ENCODE measurements at regions not wholly inside any gene's neighbourhood (a gene's known extent, or its start where the extent isn't known, plus 50 kb on each side); places are given as distances from the start of the nearest gene placed in this dataset.

DNA sequence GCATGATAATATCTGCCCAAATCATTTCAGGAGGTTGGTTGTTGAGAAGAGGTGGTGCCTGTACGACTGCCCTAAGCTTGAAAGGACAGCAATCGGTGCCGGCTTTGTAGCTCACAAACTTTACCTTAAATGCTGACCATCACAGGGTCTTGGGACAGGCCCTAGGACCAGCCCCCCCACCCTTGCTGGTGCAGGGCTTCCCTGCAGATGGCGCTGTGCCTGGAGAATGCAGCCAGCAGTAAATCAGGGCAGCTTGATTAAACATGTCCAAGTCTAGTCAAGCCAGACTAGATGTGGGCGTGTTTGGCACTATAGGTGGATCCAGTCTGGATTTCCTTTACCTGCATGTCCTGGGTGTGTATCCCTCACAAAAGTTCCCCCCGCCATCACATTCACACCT lies 135.5 kb upstream of the CRHR1 start:
- peak; percentile 68 for DNase-seq

DNA sequence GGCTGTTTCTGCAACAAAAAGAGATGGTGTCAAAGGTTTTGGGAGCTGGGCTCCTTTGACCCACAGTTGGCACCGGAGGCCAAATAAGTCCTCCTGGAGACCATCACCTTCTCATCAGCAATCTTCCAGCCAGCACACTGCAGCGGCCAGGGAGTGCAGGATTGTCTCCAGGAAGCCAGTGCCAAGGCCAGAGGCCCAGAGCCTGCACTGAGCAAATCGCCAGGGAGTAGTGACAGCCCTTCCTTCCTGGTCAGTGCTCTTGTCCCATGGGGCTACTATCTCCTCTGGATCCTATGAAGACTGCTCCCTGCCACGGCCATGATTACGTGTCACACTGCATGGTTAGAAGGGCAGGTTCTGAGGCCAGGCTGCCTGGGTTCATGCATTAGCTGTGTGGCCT lies 134.3 kb upstream of the CRHR1 start:
- no peaks in the 10 kb centered on the region for H3K36me3 ChIP-seq
- H3K4me3 ChIP-seq (ENCODE audit: low read depth, low read length), result no peak overlapping the region
- TF ChIP-seq, protein P1, sequence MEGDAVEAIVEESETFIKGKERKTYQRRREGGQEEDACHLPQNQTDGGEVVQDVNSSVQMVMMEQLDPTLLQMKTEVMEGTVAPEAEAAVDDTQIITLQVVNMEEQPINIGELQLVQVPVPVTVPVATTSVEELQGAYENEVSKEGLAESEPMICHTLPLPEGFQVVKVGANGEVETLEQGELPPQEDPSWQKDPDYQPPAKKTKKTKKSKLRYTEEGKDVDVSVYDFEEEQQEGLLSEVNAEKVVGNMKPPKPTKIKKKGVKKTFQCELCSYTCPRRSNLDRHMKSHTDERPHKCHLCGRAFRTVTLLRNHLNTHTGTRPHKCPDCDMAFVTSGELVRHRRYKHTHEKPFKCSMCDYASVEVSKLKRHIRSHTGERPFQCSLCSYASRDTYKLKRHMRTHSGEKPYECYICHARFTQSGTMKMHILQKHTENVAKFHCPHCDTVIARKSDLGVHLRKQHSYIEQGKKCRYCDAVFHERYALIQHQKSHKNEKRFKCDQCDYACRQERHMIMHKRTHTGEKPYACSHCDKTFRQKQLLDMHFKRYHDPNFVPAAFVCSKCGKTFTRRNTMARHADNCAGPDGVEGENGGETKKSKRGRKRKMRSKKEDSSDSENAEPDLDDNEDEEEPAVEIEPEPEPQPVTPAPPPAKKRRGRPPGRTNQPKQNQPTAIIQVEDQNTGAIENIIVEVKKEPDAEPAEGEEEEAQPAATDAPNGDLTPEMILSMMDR (IDR thresholded peaks at IDR 0.05; ENCODE audit: low read depth, low read length), result no peak
- H3K27me3 ChIP-seq (ENCODE audit: insufficient read depth, low read depth, severe bottlenecking), result no peaks in the 10 kb centered on the region
- no peak for DNase-seq
- H3K9me3 ChIP-seq (ENCODE audit: severe bottlenecking), result no peaks in the 10 kb centered on the region
- H3K27ac ChIP-seq, result no peak overlapping the region

More for the DNA sequence above, 135.5 kb upstream of the CRHR1 start:
- Histone ChIP-seq H3K27me3 (ENCODE audit: insufficient read depth, low read depth, severe bottlenecking) (no peaks in the 10 kb centered on the region), H3K9me3 (ENCODE audit: severe bottlenecking) (no peaks in the 10 kb centered on the region), H3K4me3 (ENCODE audit: low read depth, low read length) (no peak overlapping the region), H3K36me3 (no peaks in the 10 kb centered on the region), H3K27ac (no peak overlapping the region)
- TF ChIP-seq, protein P1 (IDR thresholded peaks at IDR 0.05; ENCODE audit: low read depth, low read length), result peak; percentile 80

DNA sequence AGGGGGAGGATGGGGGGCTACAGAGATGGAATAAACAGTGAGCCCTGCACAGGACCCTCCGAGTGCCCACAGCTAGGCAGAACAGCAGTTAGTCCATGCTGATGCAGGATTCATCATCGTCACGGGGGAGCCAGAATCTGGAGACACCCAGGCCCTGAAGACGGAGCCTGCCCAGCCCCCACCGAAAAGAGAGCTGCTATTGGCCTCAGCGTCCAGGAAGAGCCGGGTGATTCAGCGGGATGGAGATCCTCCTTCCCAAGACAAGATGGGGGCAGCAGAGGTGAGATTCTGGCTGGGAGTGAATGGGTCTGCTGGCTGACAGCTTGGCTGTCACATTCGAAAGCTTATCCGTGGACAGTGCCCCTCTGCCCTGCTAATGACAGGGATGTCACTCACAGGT lies 133.6 kb upstream of the CRHR1 start:
- no peak overlapping the region for H3K4me3 ChIP-seq (ENCODE audit: low read depth, low read length)
- no peaks in the 10 kb centered on the region for H3K9me3 ChIP-seq (ENCODE audit: severe bottlenecking)
- no peaks in the 10 kb centered on the region for H3K36me3 ChIP-seq
- H3K27ac ChIP-seq, result peak overlapping the region; percentile 41
- TF ChIP-seq, protein P1 (IDR thresholded peaks at IDR 0.05; ENCODE audit: low read depth, low read length), result peak; percentile 18; the same call in 1 of the 2 replicates
- DNase-seq, result peak; percentile 86
- no peaks in the 10 kb centered on the region for H3K27me3 ChIP-seq (ENCODE audit: insufficient read depth, low read depth, severe bottlenecking)

DNA sequence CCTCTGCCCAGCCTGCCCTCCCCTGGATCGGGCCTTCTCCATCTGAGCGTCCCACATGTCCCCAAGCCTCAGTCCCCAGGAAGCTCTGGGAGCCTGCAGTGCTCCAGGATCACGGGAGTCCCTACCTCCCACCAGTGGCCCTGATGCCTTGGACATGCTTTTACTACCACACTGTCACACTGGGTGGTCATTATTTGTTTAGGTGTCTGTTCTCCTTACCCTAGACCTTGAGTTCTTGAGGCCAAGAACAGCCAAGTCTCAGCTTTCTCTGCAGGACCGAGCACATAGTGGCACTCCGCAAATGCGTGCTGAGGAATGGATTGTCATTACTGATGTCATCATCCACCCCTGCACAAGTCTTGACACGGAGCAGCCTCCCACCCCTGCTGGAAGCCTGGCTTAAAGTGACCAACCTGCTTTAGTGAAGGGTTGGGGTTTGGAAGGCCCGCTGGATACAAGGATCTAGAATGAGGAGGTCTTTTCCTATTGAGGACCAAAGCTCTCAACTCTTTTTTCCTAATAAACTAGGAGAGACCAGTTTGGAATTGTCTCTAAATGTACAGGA lies 132.9 kb upstream of the CRHR1 start:
- Histone ChIP-seq H3K36me3 (no peaks in the 10 kb centered on the region), H3K27ac (peak overlapping the region; percentile 41), H3K9me3 (ENCODE audit: severe bottlenecking) (no peaks in the 10 kb centered on the region), H3K4me3 (ENCODE audit: low read depth, low read length) (no peak overlapping the region), H3K27me3 (ENCODE audit: insufficient read depth, low read depth, severe bottlenecking) (no peaks in the 10 kb centered on the region)
- peak; percentile 36 for DNase-seq
- TF ChIP-seq, protein P1 (IDR thresholded peaks at IDR 0.05; ENCODE audit: low read depth, low read length), result no peak

DNA sequence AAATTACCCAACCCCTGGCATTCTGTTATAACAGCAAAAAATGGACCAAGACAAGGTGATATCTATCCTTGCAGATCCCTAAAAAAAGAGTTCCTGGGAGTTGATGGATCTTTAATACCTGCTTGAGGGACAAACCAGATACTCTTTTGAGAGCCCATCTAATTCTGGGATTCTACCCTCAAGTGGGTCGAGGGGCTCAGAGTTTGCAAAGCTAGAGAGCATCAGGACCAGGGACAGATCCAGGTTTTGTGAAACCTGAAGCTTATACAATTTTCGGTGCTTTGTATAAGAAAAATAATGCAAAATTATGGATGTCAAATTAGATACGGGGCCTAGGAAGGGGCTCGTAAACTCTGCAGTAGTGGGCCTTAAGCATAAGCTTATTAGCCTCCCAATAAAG lies 130.5 kb upstream of the CRHR1 start:
- no peaks in the 10 kb centered on the region for H3K36me3 ChIP-seq
- no peaks in the 10 kb centered on the region for H3K9me3 ChIP-seq (ENCODE audit: severe bottlenecking)
- DNase-seq, result no peak
- H3K4me3 ChIP-seq (ENCODE audit: low read depth, low read length), result no peak overlapping the region
- no peak overlapping the region for H3K27ac ChIP-seq
- H3K27me3 ChIP-seq (ENCODE audit: insufficient read depth, low read depth, severe bottlenecking), result no peaks in the 10 kb centered on the region
- TF ChIP-seq, protein P1 (IDR thresholded peaks at IDR 0.05; ENCODE audit: low read depth, low read length), result no peak

Measured in WERI-Rb-1 (cell line).